Mucosa of gallbladder (tissue), 1 donor: ENCODE measurements at regions not wholly inside any gene's neighbourhood (a gene's known extent, or its start where the extent isn't known, plus 50 kb on each side); places are given as distances from the start of the nearest gene placed in this dataset.

Experiments used
- DNase-seq: peaks from one replicate; pipeline ENCODE4 v3.0.0-alpha.2; 2020; ENCODE audit warnings: low spot score
- donor health status: DM: no; HTN: no; CAD: no.

GRCh38 chr13:46968450-46968849 lies 71.6 kb upstream of the HTR2A start:
- DNase-seq = no peak

DNA sequence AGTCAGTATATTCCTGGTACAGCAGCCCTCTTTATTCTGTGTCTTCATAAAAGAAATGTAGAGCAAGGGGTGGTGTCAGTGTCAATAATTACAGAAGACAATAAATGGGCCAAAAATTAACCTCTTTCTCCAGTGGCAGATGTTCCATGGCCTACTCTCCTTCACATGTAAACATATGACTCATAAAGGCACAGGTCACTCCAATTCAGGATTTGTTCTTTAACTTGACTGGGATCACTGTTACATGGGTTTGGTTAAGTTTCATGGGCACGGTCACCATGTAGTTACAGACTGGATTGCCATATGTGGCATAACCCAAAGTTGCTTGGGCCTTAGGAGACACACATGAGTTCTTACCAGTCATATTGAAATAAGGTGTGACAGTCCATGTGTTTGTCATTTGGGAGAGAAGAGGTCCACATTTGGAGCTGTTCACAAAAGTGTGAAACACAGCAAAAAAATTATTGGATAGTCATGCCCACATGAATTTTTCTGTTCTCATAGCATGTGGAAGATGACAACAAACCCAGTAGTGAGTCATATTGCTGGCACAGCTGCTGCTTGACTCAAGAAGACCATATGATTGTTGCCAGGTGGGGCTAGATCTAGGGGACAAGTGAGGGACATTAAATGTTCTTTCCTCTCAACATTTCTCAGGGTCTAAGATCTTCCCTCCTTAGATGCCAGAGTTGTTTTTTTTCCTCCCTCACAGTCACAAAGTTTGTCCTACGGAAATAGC lies 68.1 kb upstream of the HTR2A start:
- no peak for DNase-seq

DNA sequence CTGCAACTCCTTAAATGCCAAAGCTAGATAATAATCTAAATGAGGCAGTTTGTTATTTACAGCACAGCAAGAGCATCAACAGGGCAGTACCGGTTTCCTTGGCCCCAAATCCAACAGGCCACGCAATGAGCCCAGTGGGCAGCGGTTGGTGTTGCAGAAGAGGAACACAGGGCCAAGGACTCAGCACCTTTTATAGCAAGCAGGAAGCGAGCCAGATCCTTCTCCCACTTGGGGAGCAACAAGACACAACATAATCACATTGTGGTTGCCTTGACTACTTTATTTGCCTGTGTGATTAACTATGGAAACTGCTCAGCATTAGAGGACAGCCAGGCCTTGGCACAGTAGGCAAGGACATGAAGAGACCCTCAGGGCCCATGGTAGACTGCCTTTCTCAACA lies 67.1 kb upstream of the HTR2A start:
- no peak for DNase-seq

DNA sequence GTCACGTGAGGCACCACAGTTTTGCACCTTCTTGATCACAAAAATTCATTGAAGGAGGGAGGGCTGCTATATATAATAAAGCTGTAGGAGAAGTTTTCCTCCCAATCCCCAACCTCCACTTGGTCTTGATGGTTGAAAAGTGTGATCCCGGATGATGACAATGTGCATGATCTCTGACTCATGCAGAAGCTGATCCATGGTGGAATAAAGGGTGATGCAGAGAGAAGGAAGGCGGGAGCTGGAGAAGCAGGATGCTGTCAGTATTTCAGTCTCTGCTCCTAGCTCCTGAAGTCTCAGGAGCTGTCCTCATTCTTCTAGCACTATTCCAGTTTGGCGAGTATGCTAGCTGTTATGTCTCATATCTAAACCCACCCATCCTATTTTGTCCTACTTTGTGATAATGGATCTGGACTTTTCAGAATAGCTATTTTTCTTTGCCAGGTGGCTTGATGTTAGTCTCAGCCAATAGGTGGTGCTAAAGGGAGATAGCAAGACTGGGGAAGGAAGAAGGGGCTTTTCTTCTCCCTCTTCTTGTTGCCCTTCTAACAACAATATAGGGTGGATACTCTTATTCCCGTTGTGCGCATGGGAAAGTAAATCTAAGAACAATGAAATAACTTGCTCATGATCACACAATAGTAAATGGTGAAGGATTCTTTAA lies 65.6 kb upstream of the HTR2A start:
- DNase-seq = no peak

- DNase-seq = no peak
These were observed 64.9 kb upstream of the HTR2A start for GRCh38 chr13:46961719-46962118.

- DNase-seq = no peak
These were observed 57.1 kb upstream of the HTR2A start for GRCh38 chr13:46953941-46954340.

DNA sequence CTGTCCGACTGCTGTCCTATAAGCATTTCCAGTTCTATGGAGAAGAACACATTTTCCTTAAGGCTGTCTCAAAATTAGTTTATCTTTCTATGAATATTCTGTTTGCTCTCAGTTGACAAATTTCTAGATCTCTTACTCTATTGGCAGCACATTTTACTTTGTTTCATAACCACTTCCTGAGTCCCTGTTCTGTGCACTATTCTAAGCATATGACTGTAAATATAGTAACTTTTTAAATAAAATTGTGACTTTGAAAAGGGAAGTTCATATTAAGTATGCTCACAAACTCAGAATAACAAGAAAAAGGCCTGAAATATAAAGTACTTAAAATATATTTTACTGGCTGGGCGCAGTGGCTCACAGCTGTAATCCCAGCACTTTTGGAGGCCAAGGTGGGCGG lies 56.5 kb upstream of the HTR2A start:
- no peak for DNase-seq

GRCh38 chr13:46951516-46951915 lies 54.7 kb upstream of the HTR2A start:
- DNase-seq = no peak

GRCh38 chr13:46949211-46949610 lies 52.4 kb upstream of the HTR2A start:
- no peak for DNase-seq

GRCh38 chr13:46948338-46948737 lies 51.5 kb upstream of the HTR2A start:
- no peak for DNase-seq

DNA sequence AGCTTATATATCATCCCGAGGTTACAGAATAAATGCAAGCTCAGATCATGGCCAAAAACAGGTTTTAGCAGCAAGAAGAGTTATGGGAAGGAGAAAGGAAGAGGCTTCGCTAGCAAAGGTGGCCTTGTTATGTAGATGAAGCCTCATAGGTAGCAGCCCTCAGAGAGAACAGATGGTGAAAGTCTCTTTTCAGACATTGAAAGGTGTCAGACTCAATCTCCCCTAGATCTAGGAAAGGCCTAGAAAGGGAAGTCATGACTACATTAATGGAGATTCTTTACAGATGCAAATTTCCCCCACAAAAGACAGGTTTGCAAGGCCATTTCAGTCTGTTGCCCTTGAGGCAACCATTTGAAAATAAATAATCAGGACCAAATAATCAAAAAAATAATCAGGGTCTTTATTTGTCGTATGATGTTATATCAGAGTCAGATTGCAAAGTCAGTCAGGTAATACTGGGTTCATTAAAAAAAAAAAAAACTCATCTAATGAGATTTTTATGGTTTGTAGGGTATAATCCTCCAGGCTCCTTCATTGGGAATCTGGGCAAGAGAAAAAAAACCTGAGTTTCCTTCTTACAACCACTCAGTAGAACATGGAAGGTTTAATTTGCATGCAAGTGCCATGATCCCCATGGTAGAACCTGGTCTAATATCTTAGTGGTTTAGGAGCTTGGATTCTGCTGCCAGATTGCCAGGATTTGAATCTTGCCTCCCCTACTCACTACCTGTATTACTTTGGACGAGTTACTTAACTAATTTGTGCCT lies 50.8 kb upstream of the HTR2A start:
- DNase-seq = no peak
